Osteoblast (primary cell): ENCODE measurements at regions not wholly inside any gene's neighbourhood (a gene's known extent, or its start where the extent isn't known, plus 50 kb on each side); places are given as distances from the start of the nearest gene placed in this dataset.

Source experiments
- DNase-seq: peaks from one replicate; pipeline ENCODE4 v3.0.0; 2011; ENCODE audit warnings: low spot score, mixed read lengths; ENCODE audit not compliant: insufficient read length; ENCODE audit errors: missing footprints
- H2AFZ ChIP-seq: 2 replicates; pipeline ENCODE4 v1.6.0; 2011; ENCODE audit warnings: mild to moderate bottlenecking, low read length
- H3K27ac ChIP-seq: 2 replicates; pipeline ENCODE4 v1.5.1; 2011; ENCODE audit warnings: mild to moderate bottlenecking, low read depth, low read length, moderate library complexity
- H3K27me3 ChIP-seq: 2 replicates; pipeline ENCODE4 v1.6.0; 2012; ENCODE audit warnings: mild to moderate bottlenecking, control low read depth, inconsistent platforms, low read length, moderate library complexity; ENCODE audit not compliant: insufficient read depth
- H3K36me3 ChIP-seq: 2 replicates; pipeline ENCODE4 v1.5.1; 2011; ENCODE audit warnings: mild to moderate bottlenecking, low read length, control low read depth, moderate library complexity; ENCODE audit not compliant: insufficient read depth
- H3K4me1 ChIP-seq: 2 replicates; pipeline ENCODE4 v1.5.1; 2011; ENCODE audit warnings: mild to moderate bottlenecking, low read length, control low read depth, moderate library complexity; ENCODE audit not compliant: insufficient read depth
- H3K4me2 ChIP-seq: 2 replicates; pipeline ENCODE4 v1.6.0; 2011; ENCODE audit warnings: mild to moderate bottlenecking, low read length; ENCODE audit not compliant: insufficient read depth
- H3K4me3 ChIP-seq: fragments of 200-600 bp; sonication (generic); 3 replicates; pipeline ENCODE4 v1.5.1; 2012; ENCODE audit warnings: mild to moderate bottlenecking, low read length, inconsistent platforms; ENCODE audit not compliant: insufficient read depth
- H3K79me2 ChIP-seq: 2 replicates; pipeline ENCODE4 v1.6.0; 2012; ENCODE audit warnings: mild to moderate bottlenecking, low read length, control low read depth, inconsistent platforms; ENCODE audit not compliant: insufficient read depth
- H3K9me3 ChIP-seq: 2 replicates; pipeline ENCODE4 v1.5.1; 2011; ENCODE audit warnings: low read depth, low read length, control low read depth
- H4K20me1 ChIP-seq: 2 replicates; pipeline ENCODE4 v1.6.0; 2012; ENCODE audit warnings: mild to moderate bottlenecking, low read length, control low read depth; ENCODE audit not compliant: insufficient read depth
- TF ChIP-seq, protein P1 (sequence below): IDR thresholded peaks from 2 replicates; pipeline ENCODE4 v1.5.1; 2011; ENCODE audit warnings: mild to moderate bottlenecking, low read depth, low read length, moderate library complexity; ENCODE audit errors: extremely low read depth

DNA sequence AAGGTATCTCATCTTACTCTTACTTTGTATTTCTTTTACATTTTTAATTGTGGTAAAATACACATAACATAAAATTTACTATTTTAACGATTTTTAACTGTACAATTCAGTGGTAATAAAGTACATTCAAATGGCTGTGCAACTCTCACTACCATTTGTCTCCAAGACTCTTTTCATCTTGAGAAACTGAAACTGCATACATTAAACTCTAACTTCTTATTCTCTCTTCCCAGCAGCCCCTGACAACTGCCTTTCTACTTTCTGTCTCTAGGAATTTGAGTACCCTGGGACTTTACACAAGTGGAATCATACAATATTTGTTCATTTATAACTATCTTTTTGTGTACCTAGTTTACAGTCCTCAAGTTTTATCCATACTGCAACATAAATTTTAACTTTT is 725.8 kb upstream of the KIRREL3 start:
- Histone ChIP-seq H3K27me3 (no peaks in the 10 kb centered on the region), H3K27ac (no peak overlapping the region), H4K20me1 (no peaks in the 10 kb centered on the region), H3K79me2 (no peaks in the 10 kb centered on the region), H2AFZ (no peak overlapping the region), H3K4me3 (no peak overlapping the region), H3K9me3 (no peaks in the 10 kb centered on the region), H3K36me3 (no peaks in the 10 kb centered on the region), H3K4me1 (no peaks in the 10 kb centered on the region), H3K4me2 (no peak overlapping the region)
- TF ChIP-seq, protein P1, sequence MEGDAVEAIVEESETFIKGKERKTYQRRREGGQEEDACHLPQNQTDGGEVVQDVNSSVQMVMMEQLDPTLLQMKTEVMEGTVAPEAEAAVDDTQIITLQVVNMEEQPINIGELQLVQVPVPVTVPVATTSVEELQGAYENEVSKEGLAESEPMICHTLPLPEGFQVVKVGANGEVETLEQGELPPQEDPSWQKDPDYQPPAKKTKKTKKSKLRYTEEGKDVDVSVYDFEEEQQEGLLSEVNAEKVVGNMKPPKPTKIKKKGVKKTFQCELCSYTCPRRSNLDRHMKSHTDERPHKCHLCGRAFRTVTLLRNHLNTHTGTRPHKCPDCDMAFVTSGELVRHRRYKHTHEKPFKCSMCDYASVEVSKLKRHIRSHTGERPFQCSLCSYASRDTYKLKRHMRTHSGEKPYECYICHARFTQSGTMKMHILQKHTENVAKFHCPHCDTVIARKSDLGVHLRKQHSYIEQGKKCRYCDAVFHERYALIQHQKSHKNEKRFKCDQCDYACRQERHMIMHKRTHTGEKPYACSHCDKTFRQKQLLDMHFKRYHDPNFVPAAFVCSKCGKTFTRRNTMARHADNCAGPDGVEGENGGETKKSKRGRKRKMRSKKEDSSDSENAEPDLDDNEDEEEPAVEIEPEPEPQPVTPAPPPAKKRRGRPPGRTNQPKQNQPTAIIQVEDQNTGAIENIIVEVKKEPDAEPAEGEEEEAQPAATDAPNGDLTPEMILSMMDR, result no peak
- no peak for DNase-seq

DNA sequence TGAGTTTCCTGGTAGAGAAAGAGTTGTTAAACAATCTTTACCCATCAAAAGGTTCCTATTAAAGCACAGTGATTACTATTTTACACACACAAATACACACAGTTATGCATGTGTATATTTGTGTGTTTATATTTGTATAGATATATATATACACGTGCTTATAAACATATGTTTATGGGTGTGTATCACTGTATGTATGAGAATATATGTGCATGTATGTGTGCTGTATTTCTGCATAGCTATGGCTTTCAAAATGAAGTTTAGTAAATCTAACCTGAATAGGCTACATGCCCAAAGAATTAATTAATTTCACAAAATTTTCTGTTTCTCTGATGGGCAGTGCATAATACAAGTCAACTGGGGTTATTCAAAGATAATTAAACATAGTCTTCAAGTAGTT is 723.1 kb upstream of the KIRREL3 start:
- no peak overlapping the region for H3K27ac ChIP-seq
- no peaks in the 10 kb centered on the region for H3K27me3 ChIP-seq
- no peak overlapping the region for H3K4me2 ChIP-seq
- H3K4me1 ChIP-seq, result no peaks in the 10 kb centered on the region
- H2AFZ ChIP-seq, result no peak overlapping the region
- H3K4me3 ChIP-seq, result no peak overlapping the region
- H4K20me1 ChIP-seq, result no peaks in the 10 kb centered on the region
- TF ChIP-seq, protein P1, result no peak
- no peaks in the 10 kb centered on the region for H3K36me3 ChIP-seq
- peak; percentile 35 for DNase-seq
- H3K79me2 ChIP-seq, result no peaks in the 10 kb centered on the region
- no peaks in the 10 kb centered on the region for H3K9me3 ChIP-seq

GRCh38 chr11:127713226-127713625 is 712.7 kb upstream of the KIRREL3 start:
- H3K4me1 ChIP-seq, result no peaks in the 10 kb centered on the region
- H4K20me1 ChIP-seq, result no peaks in the 10 kb centered on the region
- no peak overlapping the region for H2AFZ ChIP-seq
- no peak for DNase-seq
- TF ChIP-seq, protein P1, result no peak
- H3K9me3 ChIP-seq, result no peaks in the 10 kb centered on the region
- H3K27ac ChIP-seq, result no peak overlapping the region
- no peaks in the 10 kb centered on the region for H3K79me2 ChIP-seq
- H3K27me3 ChIP-seq, result no peaks in the 10 kb centered on the region
- H3K4me2 ChIP-seq, result no peak overlapping the region
- H3K4me3 ChIP-seq, result no peak overlapping the region
- no peaks in the 10 kb centered on the region for H3K36me3 ChIP-seq

DNA sequence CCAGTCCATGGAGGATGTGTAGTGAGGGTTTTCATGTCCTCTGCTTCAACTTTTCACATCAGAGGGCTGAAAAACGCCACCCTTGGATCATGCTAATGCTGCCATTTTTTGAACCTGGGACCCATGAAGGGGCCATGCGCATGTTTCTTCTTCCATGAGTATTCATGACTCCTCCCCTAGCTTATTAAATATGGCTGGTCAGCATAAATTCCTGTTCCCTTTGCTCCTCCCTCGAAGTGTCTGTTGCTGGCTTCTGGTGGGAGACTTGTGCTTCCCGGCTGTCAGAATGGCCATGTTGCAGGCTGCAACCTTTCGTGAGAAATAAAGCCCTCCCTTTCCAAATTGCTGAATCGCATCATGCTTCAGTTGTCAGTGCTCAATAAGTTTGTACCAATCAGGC is 711.2 kb upstream of the KIRREL3 start:
- Histone ChIP-seq H3K36me3 (no peaks in the 10 kb centered on the region), H3K27me3 (no peaks in the 10 kb centered on the region), H3K79me2 (no peaks in the 10 kb centered on the region), H3K27ac (no peak overlapping the region), H3K9me3 (no peaks in the 10 kb centered on the region), H3K4me1 (no peaks in the 10 kb centered on the region), H2AFZ (no peak overlapping the region), H3K4me2 (no peak overlapping the region), H3K4me3 (no peak overlapping the region), H4K20me1 (no peaks in the 10 kb centered on the region)
- DNase-seq, result no peak
- TF ChIP-seq, protein P1, result no peak
